GM23338 (cell line): ENCODE measurements at regions not wholly inside any gene's neighbourhood (a gene's known extent, or its start where the extent isn't known, plus 50 kb on each side); places are given as distances from the start of the nearest gene placed in this dataset.
"Not testable (repeated sequence)": the region's sequence is repeated elsewhere in the genome, so short reads cannot be mapped to it uniquely, and the experiment has no call there.

Experiments
- ATAC-seq: fragments of 200-7000 bp; cut with Tn5 transposase; 3 replicates; pipeline ENCODE4 v1.9.1; 2020
- DNase-seq: peaks from one replicate; pipeline ENCODE4 v3.0.0-alpha.2; 2015; ENCODE audit warnings: low spot score
- H2AFZ ChIP-seq: fragments of 200-600 bp; sonication (generic); 2 replicates; pipeline ENCODE4 v1.8.0; 2016; ENCODE audit warnings: antibody characterized with exemption, mild to moderate bottlenecking, moderate library complexity
- H3F3A ChIP-seq: fragments of 200-600 bp; sonication (generic); replicated peaks from 2 replicates; pipeline ENCODE4 v1.8.0; 2017; ENCODE audit warnings: antibody characterized with exemption, mixed run types, low read depth
- H3K27ac ChIP-seq: fragments of 200-600 bp; sonication (generic); 2 replicates; pipeline ENCODE4 v1.6.1; 2016; ENCODE audit warnings: low read depth
- H3K27me3 ChIP-seq: fragments of 200-600 bp; sonication (generic); 2 replicates; pipeline ENCODE4 v1.8.0; 2016; ENCODE audit warnings: mild to moderate bottlenecking, mixed run types, moderate library complexity; ENCODE audit not compliant: insufficient read depth
- H3K36me3 ChIP-seq: fragments of 200-600 bp; sonication (generic); 2 replicates; pipeline ENCODE4 v1.8.0; 2016; ENCODE audit warnings: mild to moderate bottlenecking; ENCODE audit not compliant: insufficient read depth
- H3K4me1 ChIP-seq: fragments of 200-600 bp; sonication (generic); 2 replicates; pipeline ENCODE4 v1.8.0; 2016; ENCODE audit warnings: mild to moderate bottlenecking, moderate library complexity; ENCODE audit not compliant: insufficient read depth
- H3K4me2 ChIP-seq: fragments of 200-600 bp; sonication (generic); 2 replicates; pipeline ENCODE4 v1.7.1; 2017; ENCODE audit warnings: mixed run types
- H3K4me3 ChIP-seq: fragments of 200-600 bp; sonication (generic); 2 replicates; pipeline ENCODE4 v1.6.1; 2016; ENCODE audit warnings: mixed run types
- H3K79me2 ChIP-seq: fragments of 200-600 bp; sonication (generic); replicated peaks from 2 replicates; pipeline ENCODE4 v1.8.0; 2017; ENCODE audit warnings: mild to moderate bottlenecking; ENCODE audit not compliant: insufficient read depth
- H3K9me2 ChIP-seq: fragments of 200-600 bp; sonication (generic); 2 replicates; pipeline ENCODE4 v1.8.0; 2017; ENCODE audit not compliant: insufficient read depth
- H4K20me1 ChIP-seq: fragments of 200-600 bp; sonication (generic); replicated peaks from 2 replicates; pipeline ENCODE4 v1.8.0; 2017; ENCODE audit warnings: mild to moderate bottlenecking; ENCODE audit not compliant: insufficient read depth
- H3K27ac Mint-ChIP-seq: 2 replicates; pipeline ENCODE4 v1.8.0; 2020; ENCODE audit warnings: inconsistent platforms, mild to moderate bottlenecking, moderate library complexity, mixed read lengths
- H3K27me3 Mint-ChIP-seq: 3 replicates; pipeline ENCODE4 v1.8.0; 2022; ENCODE audit warnings: low read depth, mild to moderate bottlenecking, moderate library complexity, mixed read lengths, inconsistent platforms; ENCODE audit not compliant: insufficient read depth, poor library complexity
- H3K36me3 Mint-ChIP-seq: 3 replicates; pipeline ENCODE4 v1.8.0; 2021; ENCODE audit warnings: low read depth, mild to moderate bottlenecking, inconsistent platforms, moderate library complexity, mixed read lengths
- H3K4me1 Mint-ChIP-seq: 3 replicates; pipeline ENCODE4 v1.8.0; 2020; ENCODE audit warnings: mild to moderate bottlenecking, inconsistent platforms, mixed read lengths
- H3K4me3 Mint-ChIP-seq: 3 replicates; pipeline ENCODE4 v1.8.0; 2021; ENCODE audit warnings: moderate library complexity, mild to moderate bottlenecking, inconsistent platforms, mixed read lengths
- H3K9me3 Mint-ChIP-seq: 3 replicates; pipeline ENCODE4 v1.8.0; 2020; ENCODE audit warnings: moderate library complexity, mild to moderate bottlenecking, inconsistent platforms, mixed read lengths
- EZH2 ChIP-seq: fragments of 200-600 bp; sonication (generic); IDR thresholded peaks from one replicate; pipeline ENCODE4 v1.8.0; 2017; ENCODE audit warnings: antibody characterized with exemption, mild to moderate bottlenecking, low read depth; ENCODE audit not compliant: unreplicated experiment
- EZH2phosphoT487 ChIP-seq: fragments of 200-600 bp; sonication (generic); IDR thresholded peaks from one replicate; pipeline ENCODE4 v1.8.1; 2018; ENCODE audit warnings: antibody characterized with exemption; ENCODE audit not compliant: unreplicated experiment
- JUNB ChIP-seq: IDR thresholded peaks from one replicate; pipeline ENCODE4 v1.6.1; 2016; ENCODE audit warnings: antibody characterized with exemption; ENCODE audit not compliant: unreplicated experiment
- POLR2AphosphoS5 ChIP-seq: IDR thresholded peaks from 2 replicates; pipeline ENCODE4 v1.6.1; 2016; ENCODE audit warnings: antibody characterized with exemption, low read depth
- STAT1 ChIP-seq: IDR thresholded peaks from one replicate; pipeline ENCODE4 v1.6.1; 2016; ENCODE audit warnings: antibody characterized with exemption; ENCODE audit not compliant: unreplicated experiment
- ZNF114 ChIP-seq: fragments of 250-450 bp; sonication (Bioruptor Pico); IDR thresholded peaks from 2 replicates; pipeline ENCODE4 v1.5.0; 2020; ENCODE audit warnings: mild to moderate bottlenecking, moderate library complexity
- ZNF331 ChIP-seq: fragments of 250-450 bp; sonication (Bioruptor Pico); IDR thresholded peaks from 2 replicates; pipeline ENCODE4 v1.5.0; 2020; ENCODE audit warnings: low read depth, mild to moderate bottlenecking, moderate library complexity
- TF ChIP-seq, protein P1 (sequence below): IDR thresholded peaks from one replicate; pipeline ENCODE4 v1.6.1; 2018; ENCODE audit warnings: antibody characterized with exemption; ENCODE audit not compliant: unreplicated experiment

DNA sequence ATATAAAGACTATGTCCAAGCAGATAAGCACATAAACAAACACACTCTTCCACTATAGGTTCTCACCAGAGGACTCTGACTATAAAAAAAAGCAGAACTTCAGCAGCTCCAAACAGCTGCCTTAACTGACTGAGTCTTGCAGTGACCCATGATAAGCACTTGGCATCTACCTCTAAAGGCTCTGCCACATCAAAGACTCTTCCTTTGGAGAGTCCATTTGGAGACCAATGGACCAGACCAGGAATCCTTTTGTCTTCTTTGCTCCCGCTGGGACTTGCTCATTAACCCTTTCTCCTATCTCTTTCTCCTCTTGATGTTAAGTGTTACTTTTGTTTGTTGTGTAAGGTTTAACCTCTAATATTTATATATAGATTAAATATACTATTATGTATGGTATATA is 424.1 kb downstream of the RSL24D1 start:
- Histone ChIP-seq H3K27me3 (no peaks in the 10 kb centered on the region), H3F3A (no peaks in the 10 kb centered on the region), H3K4me1 (no peaks in the 10 kb centered on the region; the same call in 1 of the 2 replicates), H3K27ac (no peak overlapping the region), H3K4me3 (no peak overlapping the region), H3K36me3 (peaks cover 5% of the 10 kb centered on the region; the same call in 1 of the 2 replicates), H3K4me2 (no peak overlapping the region), H2AFZ (no peak overlapping the region), H3K79me2 (no peaks in the 10 kb centered on the region), H4K20me1 (no peaks in the 10 kb centered on the region), H3K9me2 (no peaks in the 10 kb centered on the region)
- ATAC-seq (peak; percentile 62), DNase-seq (peak; percentile 1)
- Mint-ChIP-seq H3K4me1 (peaks cover 12% of the 10 kb centered on the region; the same call in 2 of the 3 replicates), H3K4me3 (no peak overlapping the region), H3K27ac (no peak overlapping the region), H3K36me3 (no peaks in the 10 kb centered on the region), H3K27me3 (no peaks in the 10 kb centered on the region), H3K9me3 (peaks cover 45% of the 10 kb centered on the region)
- no peak for TF ChIP-seq JUNB
- no peak for TF ChIP-seq POLR2AphosphoS5
- no peak for TF ChIP-seq STAT1
- TF ChIP-seq EZH2phosphoT487, result no peak
- TF ChIP-seq, protein P1, sequence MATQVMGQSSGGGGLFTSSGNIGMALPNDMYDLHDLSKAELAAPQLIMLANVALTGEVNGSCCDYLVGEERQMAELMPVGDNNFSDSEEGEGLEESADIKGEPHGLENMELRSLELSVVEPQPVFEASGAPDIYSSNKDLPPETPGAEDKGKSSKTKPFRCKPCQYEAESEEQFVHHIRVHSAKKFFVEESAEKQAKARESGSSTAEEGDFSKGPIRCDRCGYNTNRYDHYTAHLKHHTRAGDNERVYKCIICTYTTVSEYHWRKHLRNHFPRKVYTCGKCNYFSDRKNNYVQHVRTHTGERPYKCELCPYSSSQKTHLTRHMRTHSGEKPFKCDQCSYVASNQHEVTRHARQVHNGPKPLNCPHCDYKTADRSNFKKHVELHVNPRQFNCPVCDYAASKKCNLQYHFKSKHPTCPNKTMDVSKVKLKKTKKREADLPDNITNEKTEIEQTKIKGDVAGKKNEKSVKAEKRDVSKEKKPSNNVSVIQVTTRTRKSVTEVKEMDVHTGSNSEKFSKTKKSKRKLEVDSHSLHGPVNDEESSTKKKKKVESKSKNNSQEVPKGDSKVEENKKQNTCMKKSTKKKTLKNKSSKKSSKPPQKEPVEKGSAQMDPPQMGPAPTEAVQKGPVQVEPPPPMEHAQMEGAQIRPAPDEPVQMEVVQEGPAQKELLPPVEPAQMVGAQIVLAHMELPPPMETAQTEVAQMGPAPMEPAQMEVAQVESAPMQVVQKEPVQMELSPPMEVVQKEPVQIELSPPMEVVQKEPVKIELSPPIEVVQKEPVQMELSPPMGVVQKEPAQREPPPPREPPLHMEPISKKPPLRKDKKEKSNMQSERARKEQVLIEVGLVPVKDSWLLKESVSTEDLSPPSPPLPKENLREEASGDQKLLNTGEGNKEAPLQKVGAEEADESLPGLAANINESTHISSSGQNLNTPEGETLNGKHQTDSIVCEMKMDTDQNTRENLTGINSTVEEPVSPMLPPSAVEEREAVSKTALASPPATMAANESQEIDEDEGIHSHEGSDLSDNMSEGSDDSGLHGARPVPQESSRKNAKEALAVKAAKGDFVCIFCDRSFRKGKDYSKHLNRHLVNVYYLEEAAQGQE, result no peak

DNA sequence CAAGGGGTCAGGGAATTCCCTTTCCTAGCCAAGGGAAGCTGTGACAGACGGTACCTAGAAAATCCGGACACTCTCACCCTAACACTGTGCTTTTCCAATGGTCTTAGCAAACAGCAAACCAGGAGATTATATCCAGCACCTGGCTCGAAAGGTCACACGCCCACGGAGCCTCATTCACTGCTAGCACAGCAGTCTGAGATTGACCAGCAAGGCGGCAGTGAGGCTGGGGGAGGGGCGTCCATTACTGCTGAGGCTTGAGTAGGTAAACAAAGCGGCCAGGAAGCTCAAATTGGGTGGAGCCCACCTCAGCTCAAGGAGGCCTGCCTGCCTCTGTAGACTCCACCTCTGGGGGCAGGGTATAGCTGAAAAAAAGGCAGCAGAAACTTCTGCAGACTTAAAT is 447.3 kb downstream of the RSL24D1 start:
- H4K20me1 ChIP-seq, H3K27ac Mint-ChIP-seq, H3K4me3 ChIP-seq, H3K9me2 ChIP-seq, H3F3A ChIP-seq, H3K4me1 Mint-ChIP-seq, H3K27me3 ChIP-seq, H3K27ac ChIP-seq, H3K27me3 Mint-ChIP-seq, ATAC-seq, DNase-seq, H2AFZ ChIP-seq, H3K4me3 Mint-ChIP-seq, H3K79me2 ChIP-seq, H3K4me2 ChIP-seq, H3K4me1 ChIP-seq: not testable (repeated sequence)
- Mint-ChIP-seq H3K9me3 (peaks cover 88% of the 10 kb centered on the region), H3K36me3 (peaks cover 26% of the 10 kb centered on the region)
- H3K36me3 ChIP-seq, result peaks cover 14% of the 10 kb centered on the region

DNA sequence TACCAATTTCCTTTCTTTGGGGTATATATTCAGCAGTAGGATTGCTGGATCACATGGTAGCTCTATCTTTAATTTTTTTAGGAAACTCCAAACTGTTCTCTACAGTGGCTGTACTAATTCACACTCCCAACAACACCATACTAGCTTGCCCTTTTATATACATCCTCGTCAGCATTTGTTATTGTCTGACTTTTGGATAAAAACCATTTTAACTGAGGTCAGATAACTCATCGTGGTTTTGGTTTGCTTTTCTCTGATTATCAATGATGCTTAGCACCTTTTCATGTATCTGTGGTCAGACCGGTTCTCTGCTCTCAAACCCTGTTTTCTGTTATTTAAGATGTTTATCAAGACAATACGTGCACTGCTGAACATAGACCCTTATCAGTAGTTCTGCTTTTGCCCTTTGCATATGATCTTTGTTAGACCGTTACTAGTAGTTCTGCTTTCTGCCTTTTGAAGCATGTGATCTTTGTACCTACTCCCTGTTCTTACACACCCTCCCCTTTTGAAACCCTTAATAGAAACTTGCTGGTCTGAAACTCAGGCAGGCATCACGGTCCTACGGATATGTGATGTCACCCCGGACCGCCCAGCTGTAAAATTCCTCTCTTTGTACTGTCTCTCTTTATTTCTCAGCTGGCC is 474.3 kb downstream of the RSL24D1 start:
- no peak overlapping the region for H3K4me3 Mint-ChIP-seq
- peaks cover 79% of the 10 kb centered on the region for H3K9me3 Mint-ChIP-seq
- no peaks in the 10 kb centered on the region for H3K9me2 ChIP-seq
- peaks cover 13% of the 10 kb centered on the region; the same call in 1 of the 2 replicates for H3K36me3 ChIP-seq
- ATAC-seq, result no peak
- DNase-seq, result no peak
- no peaks in the 10 kb centered on the region for H3K27me3 ChIP-seq
- no peak overlapping the region for H3K27ac ChIP-seq
- H4K20me1 ChIP-seq, result no peaks in the 10 kb centered on the region
- H3K36me3 Mint-ChIP-seq, result peaks cover 9% of the 10 kb centered on the region; the same call in 1 of the 3 replicates
- H3K79me2 ChIP-seq, result no peaks in the 10 kb centered on the region
- peaks cover 4% of the 10 kb centered on the region for H3K27me3 Mint-ChIP-seq
- TF ChIP-seq ZNF114, result no peak
- no peak for TF ChIP-seq EZH2
- no peak for TF ChIP-seq ZNF331 (CRISPR knock-in tag)
- H3K4me3 ChIP-seq, result no peak overlapping the region
- no peaks in the 10 kb centered on the region for H3K4me1 Mint-ChIP-seq
- H3K4me2 ChIP-seq, result no peak overlapping the region
- H3F3A ChIP-seq, result no peaks in the 10 kb centered on the region
- H2AFZ ChIP-seq, result no peak overlapping the region
- H3K4me1 ChIP-seq, result no peaks in the 10 kb centered on the region
- no peak overlapping the region for H3K27ac Mint-ChIP-seq
